Endothelial cell of umbilical vein (primary cell): ENCODE measurements at regions not wholly inside any gene's neighbourhood (a gene's known extent, or its start where the extent isn't known, plus 50 kb on each side); places are given as distances from the start of the nearest gene placed in this dataset.

Experiments used
- BruUV-seq: library from RNA; stranded (reverse); fragments of 400-500 nt; replicated peaks from 2 replicates; lab custom pipeline; 2021; lab: Mats Ljungman, UMichigan
- CTCF ChIA-PET: fragments of 300-600, 350-600 bp; sonication (Branson Sonifier 250); formaldehyde crosslinking; loops from one replicate; lab custom pipeline; 2021; ENCODE audit warnings: antibody characterized with exemption, inconsistent platforms; lab: Charles Lee
- POLR2A ChIA-PET: fragments of 300-600, 350-600 bp; sonication (Branson Sonifier 250); formaldehyde crosslinking; loops from one replicate; lab custom pipeline; 2021; ENCODE audit warnings: antibody characterized with exemption, inconsistent platforms; lab: Charles Lee
- DNase-seq: peaks from one replicate; pipeline ENCODE4 v3.0.0-alpha.2; 2011; ENCODE audit warnings: low read depth, low spot score
- FAIRE-seq: peaks from 2 replicates; lab custom pipeline; 2011; peaks lifted over from hg19 to GRCh38; lab: Jason Lieb, UNC
- H2AFZ ChIP-seq: 2 replicates; pipeline ENCODE4 v1.6.0; 2012; ENCODE audit warnings: low read depth, low read length, control low read depth, inconsistent platforms
- H3K27ac ChIP-seq: 2 replicates; pipeline ENCODE4 v1.5.1; 2011; ENCODE audit warnings: low read depth, mild to moderate bottlenecking, control low read depth, low read length, moderate library complexity; ENCODE audit not compliant: insufficient read depth
- H3K27me3 ChIP-seq, 2 experiments: 2 replicates each; pipeline versions ENCODE4 v1.6.0 to v1.6.1; 2011; ENCODE audit warnings: low read length in 2 of 2, mixed read lengths in 1 of 2; ENCODE audit not compliant: control insufficient read depth in 2 of 2, insufficient read depth in 2 of 2
- H3K36me3 ChIP-seq, 2 experiments: 2 replicates in 1 of 2; 3 replicates in 1 of 2; pipeline ENCODE4 v1.5.1; 2011; ENCODE audit warnings: low read length in 2 of 2, mild to moderate bottlenecking in 1 of 2, moderate library complexity in 1 of 2; ENCODE audit not compliant: control insufficient read depth in 2 of 2, insufficient read depth in 2 of 2; ENCODE audit errors: extremely low read depth in 1 of 2
- H3K4me1 ChIP-seq: 3 replicates; pipeline ENCODE4 v1.5.1; 2011; ENCODE audit warnings: mild to moderate bottlenecking, low read length; ENCODE audit not compliant: control insufficient read depth, insufficient read depth; ENCODE audit errors: extremely low read depth
- H3K4me2 ChIP-seq: 2 replicates; pipeline ENCODE4 v1.6.1; 2011; ENCODE audit warnings: low read length, control low read depth, mixed read lengths; ENCODE audit not compliant: insufficient read depth
- H3K4me3 ChIP-seq, 3 experiments: fragments of 200-600 bp in 1 of 3; sonication (generic), shearing (Covaris generic) in 1 of 3; replicated peaks in 1 of 3; 2 replicates each; pipeline ENCODE4 v1.5.1; 2011 to 2016; ENCODE audit warnings: control low read depth in 3 of 3, low read length in 3 of 3, mild to moderate bottlenecking in 2 of 3, inconsistent platforms in 1 of 3, low read depth in 1 of 3, moderate library complexity in 1 of 3; ENCODE audit not compliant: insufficient read depth in 1 of 3
- H3K79me2 ChIP-seq: 2 replicates; pipeline ENCODE4 v1.6.0; 2012; ENCODE audit warnings: low read length, inconsistent platforms; ENCODE audit not compliant: control insufficient read depth, insufficient read depth
- H3K9ac ChIP-seq: replicated peaks from 2 replicates; pipeline ENCODE3; 2011; ENCODE audit warnings: low read length, control low read depth; ENCODE audit not compliant: insufficient read depth; ENCODE audit errors: extremely low read depth
- H3K9me1 ChIP-seq: replicated peaks from 3 replicates; pipeline ENCODE4 v1.6.0; 2011; ENCODE audit warnings: mild to moderate bottlenecking, low read length; ENCODE audit not compliant: control insufficient read depth, insufficient read depth; ENCODE audit errors: extremely low read depth
- H3K9me3 ChIP-seq: replicated peaks from 2 replicates; pipeline ENCODE4 v1.5.1; 2012; ENCODE audit warnings: low read length, inconsistent platforms; ENCODE audit not compliant: control insufficient read depth, insufficient read depth
- H4K20me1 ChIP-seq: replicated peaks from 2 replicates; pipeline ENCODE3; 2011; ENCODE audit warnings: mild to moderate bottlenecking, low read length; ENCODE audit not compliant: control insufficient read depth, insufficient read depth; ENCODE audit errors: extremely low read depth
- CTCF ChIP-seq, 2 donors: IDR thresholded peaks; 1 replicate in 1 of 2; 2 replicates in 1 of 2; pipeline ENCODE4 v1.5.1; 2011; ENCODE audit warnings: low read length in 2 of 2, mild to moderate bottlenecking in 2 of 2, moderate library complexity in 2 of 2, control low read depth in 1 of 2, inconsistent platforms in 1 of 2, low read depth in 1 of 2; ENCODE audit not compliant: insufficient read depth in 1 of 2; ENCODE audit errors: extremely low read depth in 1 of 2
- EZH2 ChIP-seq: IDR thresholded peaks from 2 replicates; pipeline ENCODE4 v1.6.1; 2012; ENCODE audit warnings: borderline replicate concordance, low read depth, mild to moderate bottlenecking, moderate library complexity, low read length, inconsistent platforms; ENCODE audit not compliant: severe bottlenecking
- FOS ChIP-seq: IDR thresholded peaks from 2 replicates; pipeline ENCODE4 v1.6.1; 2011; ENCODE audit warnings: mild to moderate bottlenecking, low read length, moderate library complexity, borderline replicate concordance; ENCODE audit not compliant: insufficient read depth
- GATA2 ChIP-seq: IDR thresholded peaks from 2 replicates; pipeline ENCODE4 v1.7.0; 2011; ENCODE audit warnings: low read depth, mild to moderate bottlenecking, moderate library complexity, mixed read lengths, low read length; ENCODE audit not compliant: insufficient read length, insufficient read depth
- JUN ChIP-seq: IDR thresholded peaks from 2 replicates; pipeline ENCODE4 v1.6.1; 2011; ENCODE audit warnings: borderline replicate concordance, low read depth; ENCODE audit not compliant: insufficient read length, insufficient read depth
- MAX ChIP-seq: IDR thresholded peaks from 2 replicates; pipeline ENCODE4 v1.6.1; 2011; ENCODE audit not compliant: insufficient read depth, insufficient read length
- MYC ChIP-seq: IDR thresholded peaks from one replicate; pipeline ENCODE4 v1.6.1; 2011; ENCODE audit warnings: mild to moderate bottlenecking, low read depth, low read length
- POLR2A ChIP-seq: IDR thresholded peaks from 2 replicates; pipeline ENCODE4 v1.6.1; 2012; ENCODE audit warnings: low read depth, mild to moderate bottlenecking, control low read depth, low read length
- POLR2AphosphoS5 ChIP-seq: IDR thresholded peaks from 2 replicates; pipeline ENCODE4 v1.6.1; 2012; ENCODE audit warnings: low read depth, mild to moderate bottlenecking, control low read depth, low read length, moderate library complexity; ENCODE audit not compliant: insufficient read depth
- dilution Hi-C: fragments of 300-500 bp; cut with MboI; formaldehyde crosslinking; loops from one replicate; pipeline ENCODE4 v1.15.0; 2019; ENCODE audit warnings: low sequenced_read_pairs; ENCODE audit not compliant: extremely low pct_ligation_motif_present
- intact Hi-C: fragments of 100-400 bp; cut with micrococcal nuclease; formaldehyde crosslinking; loops from one replicate; pipeline ENCODE4 v1.10.0; 2022

- no peaks in the 10 kb centered on the region for H4K20me1 ChIP-seq
- TF ChIP-seq MYC = no peak
- no peak for TF ChIP-seq GATA2
- CTCF ChIA-PET = no interaction called here
- no TSS peak for BruUV-seq
- no peaks in the 10 kb centered on the region for H3K27me3 ChIP-seq
- no peaks in the 10 kb centered on the region for H3K9me1 ChIP-seq
- no peak overlapping the region for H3K9ac ChIP-seq
- H3K4me2 ChIP-seq = no peak overlapping the region
- no peak for DNase-seq
- no peak overlapping the region for H2AFZ ChIP-seq
- no peaks in the 10 kb centered on the region for H3K36me3 ChIP-seq
- no peak overlapping the region for H3K4me3 ChIP-seq
- H3K79me2 ChIP-seq = no peaks in the 10 kb centered on the region
- intact Hi-C loops = no loop called here
- POLR2A ChIA-PET = no interaction called here
- H3K9me3 ChIP-seq = peaks cover 2% of the 10 kb centered on the region
- dilution Hi-C loops = no loop called here
- no peaks in the 10 kb centered on the region for H3K4me1 ChIP-seq
- H3K27ac ChIP-seq = no peak overlapping the region
- FAIRE-seq = no peak
Measured at GRCh38 chr6:50902260-50902659, 83.6 kb downstream of the TFAP2B start.

- H4K20me1 ChIP-seq = no peaks in the 10 kb centered on the region
- no peaks in the 10 kb centered on the region for H3K27me3 ChIP-seq
- no peaks in the 10 kb centered on the region for H3K79me2 ChIP-seq
- BruUV-seq = no TSS peak
- ChIA-PET CTCF (no interaction called here), POLR2A (no interaction called here)
- H3K27ac ChIP-seq = no peak overlapping the region
- DNase-seq = no peak
- H3K4me1 ChIP-seq = no peaks in the 10 kb centered on the region
- TF ChIP-seq FOS (no peak), JUN (no peak), POLR2AphosphoS5 (no peak), CTCF (IDR thresholded peaks at IDR 0.05; ENCODE audit: extremely low read depth in 1 of 2, insufficient read depth in 1 of 2, low read depth in 1 of 2, low read length in 2 of 2) (no peak), MAX (no peak), POLR2A (no peak), EZH2 (no peak), MYC (no peak)
- no peaks in the 10 kb centered on the region for H3K36me3 ChIP-seq
- no peak overlapping the region for H3K4me3 ChIP-seq
- H3K9me1 ChIP-seq = no peaks in the 10 kb centered on the region
- no peak for FAIRE-seq
- H3K9ac ChIP-seq = no peak overlapping the region
- H3K9me3 ChIP-seq = no peaks in the 10 kb centered on the region
- H3K4me2 ChIP-seq = no peak overlapping the region
- intact Hi-C loops = no loop called here
- no peak overlapping the region for H2AFZ ChIP-seq
- dilution Hi-C loops = no loop called here
Measured at GRCh38 chr6:50905297-50905696, 86.6 kb downstream of the TFAP2B start.
